ENCODE measurements at regions not wholly inside any gene's neighbourhood (a gene's known extent, or its start where the extent isn't known, plus 50 kb on each side); places are given as distances from the start of the nearest gene placed in this dataset.
"Not testable (repeated sequence)": the region's sequence is repeated elsewhere in the genome, so short reads cannot be mapped to it uniquely, and the experiment has no call there.

DNA sequence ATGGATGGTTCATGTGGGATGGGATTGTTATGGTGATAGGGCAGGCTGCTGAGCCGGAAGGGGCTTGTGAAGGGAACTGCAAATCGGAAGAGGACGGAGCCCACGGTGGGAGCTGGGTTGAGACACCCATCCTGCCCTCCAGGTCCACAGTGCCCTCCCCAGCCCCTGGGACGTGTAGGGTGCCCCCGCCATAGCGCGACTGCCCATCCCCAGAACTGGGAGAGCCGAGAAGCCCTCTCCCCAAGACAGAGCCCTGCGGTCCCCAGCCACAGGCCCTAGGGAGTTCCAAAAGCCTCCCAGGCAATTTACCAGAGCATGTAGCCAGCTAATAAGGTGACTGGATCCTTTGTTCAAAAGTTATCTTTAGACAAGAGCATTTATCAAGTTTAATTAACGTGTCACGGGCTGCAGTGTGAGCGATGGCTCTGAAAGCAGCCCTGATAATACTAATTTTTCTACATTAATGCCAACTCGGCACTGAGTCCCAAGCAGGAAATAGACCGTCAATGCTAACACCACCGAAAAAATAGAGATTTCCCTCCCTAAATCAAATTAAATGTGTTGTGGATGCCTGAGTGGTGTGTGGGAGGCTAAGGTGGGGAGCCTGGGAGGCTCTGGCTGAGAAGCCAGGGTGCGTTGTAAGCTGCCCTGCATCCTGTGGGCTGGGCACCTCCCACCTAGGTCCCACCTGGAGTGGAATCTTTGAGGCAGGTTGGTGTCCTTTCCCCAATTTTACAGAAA lies 76.8 kb upstream of the RTL6 start:
- DNase-seq, result no peak

DNA sequence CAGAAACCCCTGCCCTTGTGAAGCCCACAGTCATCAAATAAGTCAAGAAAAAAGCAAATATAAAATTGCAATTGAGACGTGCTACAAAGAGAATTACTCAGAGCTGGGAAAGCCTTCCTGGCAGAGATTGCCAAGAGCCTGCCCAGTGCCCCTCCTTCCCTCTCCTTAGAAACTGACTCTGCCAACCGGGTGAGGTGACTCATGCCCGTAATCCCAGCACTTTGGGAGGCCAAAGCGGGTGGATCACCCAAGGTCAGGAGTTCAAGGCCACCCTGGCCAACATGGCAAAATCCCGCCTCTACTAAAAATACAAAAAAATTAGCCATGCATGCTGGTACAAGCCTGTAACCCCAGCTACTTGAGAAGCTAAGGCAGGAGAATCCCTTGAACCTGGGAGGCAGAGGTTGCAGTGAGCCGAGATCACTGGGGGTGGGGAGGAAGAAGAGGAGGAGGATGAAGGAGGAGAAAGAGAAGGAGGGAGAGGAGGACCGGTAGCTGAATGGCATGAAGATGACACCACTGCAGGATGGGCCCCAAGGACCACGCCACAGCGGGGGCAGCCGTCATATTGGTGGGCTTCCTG lies 76.1 kb upstream of the RTL6 start:
- no peak for DNase-seq

DNA sequence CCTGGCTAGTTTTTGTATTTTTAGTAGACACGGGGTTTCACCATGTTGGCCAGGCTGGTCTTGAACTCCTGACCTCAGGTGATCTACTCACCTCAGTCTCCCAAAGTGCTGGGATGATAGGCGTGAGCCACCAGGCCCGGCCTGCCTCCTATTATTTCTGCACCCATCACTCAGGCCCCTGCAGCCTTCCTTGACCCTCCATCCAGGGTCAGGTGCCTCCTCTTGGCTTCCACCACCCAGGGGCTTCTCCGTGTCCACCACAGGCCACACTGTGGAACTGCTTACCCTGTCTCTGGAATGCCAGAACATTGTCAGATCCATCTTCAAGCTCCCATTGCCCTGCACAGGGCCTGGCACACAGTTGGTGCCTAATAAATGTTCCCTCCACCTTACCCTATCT lies 75.4 kb upstream of the RTL6 start:
- no peak for DNase-seq

DNA sequence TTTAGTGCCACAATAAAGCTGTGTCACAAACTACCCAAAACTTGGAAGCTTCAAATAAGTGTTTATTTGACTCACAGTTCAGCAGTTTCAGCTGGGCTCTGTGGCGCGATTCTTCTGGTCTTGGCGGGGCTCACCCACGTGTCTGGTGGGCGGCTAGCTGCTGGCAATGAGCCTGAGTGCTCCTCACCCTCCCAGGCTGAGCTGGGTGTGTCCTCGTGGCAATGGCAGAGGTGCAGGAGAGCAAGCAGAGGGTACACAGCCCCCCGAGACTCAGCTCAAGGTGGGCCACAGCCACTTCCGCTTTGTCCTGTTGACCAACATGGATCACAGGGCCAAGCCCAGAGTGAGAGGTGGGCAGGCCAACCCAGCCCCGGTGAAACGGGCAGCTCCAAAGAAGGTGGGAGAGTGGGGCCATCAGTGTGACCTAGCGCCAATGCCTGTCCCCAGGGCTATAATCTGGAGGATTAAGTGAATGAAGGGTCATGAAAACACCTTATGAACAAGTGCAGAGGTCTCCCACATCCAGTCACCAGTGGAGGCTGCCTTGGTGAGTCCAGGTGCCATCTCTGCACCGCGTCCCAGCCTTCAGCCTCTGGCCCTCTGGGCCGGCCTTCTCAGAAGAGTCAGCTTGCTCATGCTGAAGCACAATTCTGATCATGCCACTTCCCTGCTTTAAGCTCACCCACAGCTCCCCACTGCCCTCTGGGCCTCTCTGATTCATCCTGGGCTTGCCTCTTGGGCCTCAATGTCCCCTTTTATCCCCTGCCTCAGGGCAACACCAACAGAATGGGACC lies 74.6 kb upstream of the RTL6 start:
- no peak for DNase-seq

DNA sequence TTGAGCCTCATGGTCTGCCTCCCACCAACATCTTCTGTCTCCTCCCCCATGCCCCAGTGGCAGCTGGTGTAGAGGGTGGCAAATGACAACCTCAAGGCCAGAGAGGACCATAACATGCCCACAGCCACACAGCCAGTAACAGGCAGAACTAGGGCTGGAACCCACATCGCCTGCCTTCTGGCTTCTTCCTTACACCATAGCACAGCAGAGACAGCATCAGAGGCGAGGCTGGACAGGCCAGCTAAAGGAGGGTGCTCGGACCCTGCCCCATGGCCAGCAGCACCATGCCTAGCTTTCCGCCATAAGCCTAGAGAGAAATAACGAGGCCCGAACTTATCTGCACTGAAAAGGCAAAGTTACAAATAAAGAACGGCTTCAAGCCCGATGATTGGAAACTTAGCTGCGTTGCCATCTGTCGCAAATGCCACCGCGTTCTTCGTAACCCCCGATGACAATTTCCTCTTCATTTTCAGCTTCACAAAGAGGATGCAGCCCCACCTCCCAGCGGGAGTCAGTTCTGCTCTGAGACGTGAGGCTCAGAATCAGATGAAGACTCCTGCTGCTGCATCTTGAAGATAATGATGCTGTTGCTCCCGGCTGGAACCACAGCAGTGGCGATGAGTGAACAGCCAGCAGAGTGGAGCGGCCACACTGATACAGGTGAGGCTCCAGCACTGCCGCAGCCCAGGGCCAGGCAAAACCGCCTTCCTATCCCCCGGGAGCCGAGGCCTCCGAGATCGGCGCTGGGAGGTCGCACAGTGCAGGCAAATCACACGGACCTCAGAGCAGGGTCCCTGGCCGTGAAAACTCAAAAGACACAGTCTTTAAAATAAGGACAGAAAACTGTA lies 73.8 kb upstream of the RTL6 start:
- no peak for DNase-seq

DNA sequence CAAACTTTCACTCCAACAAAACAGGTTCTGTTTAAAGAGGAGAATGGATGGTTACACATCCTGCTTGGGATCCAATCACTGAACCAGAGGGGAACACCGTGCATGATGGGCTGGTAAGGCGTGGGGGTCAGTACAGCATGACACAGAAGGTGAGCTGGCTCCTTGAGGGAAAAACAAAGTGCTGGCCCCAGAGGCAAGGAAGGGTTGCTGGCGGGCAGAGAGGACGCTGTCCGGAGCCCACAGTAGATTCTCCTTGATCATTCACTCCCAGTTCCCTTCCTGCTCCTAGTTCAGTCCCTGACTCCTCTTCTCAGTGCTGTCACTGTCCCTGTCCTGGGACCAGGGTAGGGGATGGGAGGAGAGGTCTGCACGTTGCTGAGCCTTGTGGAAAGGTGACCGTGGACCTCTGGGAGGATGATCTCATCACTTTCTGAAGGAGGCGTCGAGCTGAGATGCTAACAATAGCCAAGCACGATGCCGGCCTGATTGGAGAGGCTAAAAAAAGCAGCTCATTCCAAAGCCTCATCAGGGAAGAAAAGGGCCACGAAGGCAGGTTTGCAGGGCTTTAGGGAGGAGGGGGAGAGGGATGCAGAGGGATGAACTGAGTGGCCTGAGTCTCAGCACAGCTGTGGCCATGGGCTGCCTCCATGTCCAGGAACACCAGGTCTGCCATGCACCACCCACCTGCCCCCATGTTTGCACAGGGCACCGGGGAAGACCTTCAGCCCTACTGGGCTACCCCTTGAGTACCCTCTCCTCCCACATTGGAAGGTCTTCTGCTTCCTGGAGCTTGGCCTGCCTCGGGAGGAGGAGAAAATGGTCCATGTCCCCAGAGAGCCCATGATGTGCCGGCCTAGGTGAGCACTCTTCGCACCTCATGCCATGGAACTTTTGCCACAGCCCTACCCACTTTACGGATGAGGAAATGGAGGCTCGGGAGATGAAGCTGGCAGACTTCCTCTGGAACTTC lies 72.7 kb upstream of the RTL6 start:
- no peak for DNase-seq

DNA sequence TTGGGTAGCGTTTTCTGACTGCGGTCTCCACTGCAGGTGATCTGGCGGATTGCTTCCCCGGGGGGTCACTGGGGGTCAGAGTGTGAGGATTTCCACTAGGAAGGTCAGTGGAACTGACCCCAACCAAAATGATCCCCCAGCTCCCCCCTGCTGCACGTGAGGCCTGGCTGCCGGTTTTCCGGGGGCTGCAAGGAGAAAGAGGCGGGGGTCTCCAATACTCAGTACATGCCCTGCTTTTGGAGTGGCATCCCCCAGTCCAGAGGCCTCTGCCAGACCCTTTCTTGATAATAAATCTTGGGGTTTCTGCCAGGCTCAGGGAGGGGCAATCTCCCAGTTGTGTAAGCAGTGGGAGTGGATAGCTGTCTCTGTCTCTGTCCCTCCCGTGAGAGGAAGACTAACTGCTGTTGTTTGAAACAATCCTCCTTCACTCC lies 71.5 kb upstream of the RTL6 start:
- no peak for DNase-seq

DNA sequence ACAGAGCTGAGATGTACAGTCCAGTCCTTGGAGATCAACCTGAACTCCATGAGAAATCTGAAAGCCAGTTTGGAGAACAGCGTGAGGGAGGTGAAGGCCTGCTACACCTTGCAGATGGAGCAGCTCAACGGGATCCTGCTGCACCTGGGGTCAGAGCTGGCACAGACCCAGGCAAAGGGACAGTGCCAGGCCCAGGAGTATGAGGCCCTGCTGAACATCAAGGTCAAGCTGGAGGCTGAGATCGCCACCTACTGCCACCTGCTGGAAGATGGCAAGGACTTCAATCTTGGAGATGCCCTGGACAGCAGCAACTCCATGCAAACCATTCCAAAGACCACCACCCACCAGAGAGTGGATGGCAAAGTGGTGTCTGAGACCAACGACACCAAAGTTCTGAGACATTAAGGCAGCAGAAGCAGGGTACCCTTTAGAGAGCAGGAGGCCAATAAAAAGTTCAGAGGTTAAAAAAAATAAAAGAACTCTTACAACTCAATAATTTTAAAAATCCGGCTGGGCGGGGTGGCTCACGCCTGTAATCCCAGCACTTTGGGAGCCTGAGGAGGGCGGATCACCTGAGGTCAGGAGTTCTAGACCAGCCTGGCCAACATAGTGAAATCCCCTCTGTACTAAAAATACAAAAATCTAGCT lies 69.9 kb upstream of the RTL6 start:
- no peak for DNase-seq

DNA sequence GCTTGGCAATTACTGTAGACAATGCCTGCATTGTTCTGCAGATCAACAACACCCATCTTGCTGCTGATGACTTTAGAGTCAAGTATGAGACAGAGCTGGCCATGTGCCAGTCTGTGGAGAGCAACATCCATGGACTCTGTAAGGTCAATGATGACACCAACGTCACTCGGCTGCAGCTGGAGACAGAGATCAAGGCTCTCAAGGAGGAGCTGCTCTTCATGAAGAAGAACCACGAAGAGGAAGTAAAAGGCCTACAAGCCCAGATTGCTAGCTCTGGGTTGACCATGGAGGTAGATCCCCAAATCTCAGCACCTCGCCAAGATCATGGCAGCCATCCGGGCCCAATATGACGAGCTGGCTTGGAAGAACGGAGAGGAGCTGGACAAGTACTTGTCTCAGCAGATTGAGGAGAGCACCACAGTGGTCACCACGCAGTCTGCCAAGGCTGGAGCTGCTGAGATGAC lies 69.4 kb upstream of the RTL6 start:
- not testable (repeated sequence) for DNase-seq

DNA sequence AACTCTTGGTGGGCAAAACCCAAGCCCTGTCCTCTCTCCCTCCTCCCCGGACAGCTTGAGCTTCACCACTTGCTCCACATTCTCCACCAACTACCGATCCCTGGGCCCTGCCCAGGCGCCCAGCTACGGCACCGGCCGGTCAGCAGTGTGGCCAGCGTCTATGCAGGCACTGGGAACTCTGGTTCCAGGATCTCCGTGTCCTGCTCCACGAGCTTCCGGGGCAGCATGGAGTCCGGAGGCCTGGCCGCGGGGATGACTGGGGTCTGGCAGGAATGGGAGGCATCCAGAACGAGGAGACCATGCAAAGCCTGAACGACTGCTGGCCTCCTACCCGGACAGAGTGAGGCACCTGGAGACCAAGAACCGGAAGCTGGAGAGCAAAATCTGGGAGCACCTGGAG lies 68.9 kb upstream of the RTL6 start:
- no peak for DNase-seq

DNA sequence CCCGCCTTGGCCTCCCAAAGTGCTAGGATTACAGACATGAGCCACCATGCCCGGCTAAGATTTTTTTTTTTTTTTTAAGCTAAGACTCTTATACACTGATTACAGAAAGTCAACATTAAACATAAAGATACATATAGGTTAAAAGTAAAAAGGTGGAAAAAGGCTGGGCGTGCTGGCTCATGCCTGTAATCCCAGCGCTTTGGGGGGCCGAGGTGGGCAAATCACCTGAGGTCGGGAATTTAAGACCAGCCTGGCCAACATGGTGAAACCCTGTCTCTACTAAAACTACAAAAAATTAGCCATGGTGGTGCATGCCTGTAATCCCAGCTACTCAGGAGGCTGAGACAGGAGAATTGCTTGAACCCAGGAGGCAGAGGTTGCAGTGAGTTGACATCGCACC lies 64.6 kb upstream of the RTL6 start:
- not testable (repeated sequence) for DNase-seq

DNA sequence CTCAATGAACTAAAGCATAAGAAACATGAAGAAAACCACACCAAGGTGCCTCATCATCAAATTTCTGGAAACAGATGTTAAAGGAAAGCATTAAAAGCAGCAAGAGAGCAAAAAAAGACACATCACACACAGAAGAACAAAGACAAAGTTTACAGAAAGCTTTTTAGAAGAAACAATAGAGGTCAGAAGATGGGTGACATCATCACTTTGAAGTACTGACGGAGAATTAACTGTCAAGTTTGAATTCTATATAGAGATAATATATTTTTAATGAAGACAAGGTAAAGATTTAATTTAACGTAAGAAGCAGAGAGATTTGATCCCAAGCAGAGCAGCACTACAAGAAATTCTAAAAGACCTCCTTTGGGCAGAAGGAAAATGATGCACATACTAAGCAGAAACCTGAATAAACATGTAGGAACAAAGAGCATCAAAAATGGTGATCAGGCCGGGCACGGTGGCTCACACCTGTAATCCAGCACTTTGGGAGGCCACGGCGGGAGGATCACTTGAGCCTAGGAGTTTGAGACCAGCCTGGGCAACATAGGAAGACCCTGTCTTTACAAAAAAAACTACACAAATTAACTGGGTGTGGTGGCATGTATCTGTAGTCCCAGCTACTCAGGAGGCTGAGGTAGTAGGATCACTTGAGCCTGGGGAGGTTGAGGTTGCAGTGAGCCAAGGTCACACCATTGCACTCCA lies 63.3 kb upstream of the RTL6 start:
- no peak for DNase-seq

DNA sequence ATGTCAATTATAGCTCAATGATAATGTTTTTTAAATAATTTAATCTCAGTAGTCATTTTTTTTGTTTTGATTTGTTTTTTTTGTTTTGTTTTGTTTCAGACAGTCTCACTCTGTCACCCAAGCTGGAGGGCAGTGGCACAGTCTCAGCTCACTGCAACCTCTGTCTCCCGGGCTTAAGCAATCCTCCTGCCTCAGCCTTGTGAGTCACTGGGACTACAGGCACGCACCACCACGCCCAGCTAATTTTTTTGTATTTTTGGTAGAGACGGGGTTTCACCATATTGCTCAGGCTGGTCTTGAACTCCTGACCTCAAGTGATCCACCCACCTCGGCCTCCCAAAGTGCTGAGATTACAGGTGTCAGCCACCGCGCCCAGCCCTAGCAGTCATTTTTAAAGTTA lies 60.6 kb upstream of the RTL6 start:
- DNase-seq, result not testable (repeated sequence)

DNA sequence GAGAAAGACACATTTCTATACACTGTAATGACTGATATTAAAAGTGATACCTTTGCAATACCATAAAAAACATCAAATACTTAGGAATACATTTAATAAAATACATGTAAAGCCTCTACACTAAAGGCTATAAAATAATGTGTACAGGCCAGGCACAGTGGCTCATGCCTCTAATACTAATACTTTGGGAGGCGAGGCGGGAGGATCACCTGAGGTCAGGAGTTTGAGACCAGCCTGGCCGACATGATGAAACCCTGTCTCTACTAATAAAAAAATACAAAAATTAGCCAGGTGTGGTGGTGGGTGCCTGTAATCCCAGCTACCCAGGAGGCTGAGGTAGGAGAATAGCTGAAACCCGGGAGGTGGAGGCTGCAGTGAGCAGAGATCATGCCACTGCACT lies 59.8 kb upstream of the RTL6 start:
- DNase-seq, result not testable (repeated sequence)

DNA sequence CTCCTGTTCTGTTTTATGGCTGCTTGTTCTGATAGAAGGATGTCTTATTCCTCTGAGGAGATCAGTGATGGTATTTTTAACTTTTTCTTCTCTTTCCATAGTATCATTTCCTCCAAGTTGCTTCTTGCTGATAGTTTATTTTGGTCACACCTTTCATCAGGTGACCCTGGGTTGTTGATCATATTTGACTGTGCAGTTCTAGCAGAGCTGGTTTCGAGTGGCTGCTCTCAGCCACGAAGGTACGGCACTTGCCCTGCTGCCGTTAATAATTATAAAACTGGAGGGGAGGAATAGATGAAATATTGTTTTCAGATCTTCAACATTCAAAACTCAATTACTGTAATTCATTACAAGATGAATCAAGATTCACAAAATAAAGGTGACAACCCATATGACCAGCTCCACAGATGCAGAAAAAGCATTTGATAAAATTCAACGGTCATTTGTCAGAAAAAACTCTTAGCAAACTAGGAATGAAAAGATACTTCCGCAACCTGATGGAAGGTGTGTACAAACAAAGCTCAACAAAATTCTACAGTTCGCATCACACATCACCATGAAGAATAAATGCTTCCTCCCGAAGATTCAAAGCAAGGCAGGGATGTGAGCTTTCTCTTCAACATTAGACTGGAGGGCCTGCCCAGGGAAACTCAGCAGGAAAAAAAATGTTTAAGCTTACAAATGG lies 59.2 kb upstream of the RTL6 start:
- no peak for DNase-seq

DNA sequence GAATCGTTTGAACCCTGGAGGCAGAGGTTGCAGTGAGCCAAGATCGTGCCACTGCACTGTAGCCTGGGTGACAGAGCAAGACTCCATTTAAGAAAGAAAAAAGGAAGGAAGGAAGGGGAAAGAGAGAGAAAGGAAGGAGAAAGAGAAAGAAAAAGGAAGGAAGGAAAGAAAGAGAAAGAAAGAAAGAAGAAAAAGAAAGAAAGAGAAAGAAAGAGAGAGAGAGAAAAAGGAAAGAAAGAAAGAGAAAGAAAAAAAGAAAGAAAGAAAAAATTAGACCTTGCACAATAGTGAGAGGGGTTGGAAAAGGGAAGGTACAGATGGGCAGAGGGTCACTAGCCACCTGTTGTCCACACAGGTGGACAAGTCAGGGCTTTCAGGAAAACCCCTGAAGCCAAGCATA lies 57.6 kb upstream of the RTL6 start:
- no peak for DNase-seq

DNA sequence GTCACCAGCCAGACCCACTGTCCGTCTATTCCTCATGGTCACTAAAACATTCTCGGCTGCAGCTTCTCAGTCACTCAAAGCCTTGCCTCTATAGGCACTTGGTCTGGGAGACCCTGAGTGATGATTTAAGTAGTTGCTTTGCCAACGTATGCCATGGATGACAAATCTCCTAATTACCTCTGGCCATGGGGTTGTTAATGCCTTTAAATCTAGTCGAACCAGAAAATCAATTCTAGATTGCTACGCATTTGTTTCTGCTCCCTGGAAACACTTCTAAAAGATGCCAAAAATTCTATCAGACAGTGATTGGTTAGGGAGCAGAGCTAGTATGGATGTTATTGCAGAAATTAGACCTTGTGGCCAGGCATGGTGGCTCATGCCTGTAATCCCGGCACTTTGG lies 57.0 kb upstream of the RTL6 start:
- no peak for DNase-seq

DNA sequence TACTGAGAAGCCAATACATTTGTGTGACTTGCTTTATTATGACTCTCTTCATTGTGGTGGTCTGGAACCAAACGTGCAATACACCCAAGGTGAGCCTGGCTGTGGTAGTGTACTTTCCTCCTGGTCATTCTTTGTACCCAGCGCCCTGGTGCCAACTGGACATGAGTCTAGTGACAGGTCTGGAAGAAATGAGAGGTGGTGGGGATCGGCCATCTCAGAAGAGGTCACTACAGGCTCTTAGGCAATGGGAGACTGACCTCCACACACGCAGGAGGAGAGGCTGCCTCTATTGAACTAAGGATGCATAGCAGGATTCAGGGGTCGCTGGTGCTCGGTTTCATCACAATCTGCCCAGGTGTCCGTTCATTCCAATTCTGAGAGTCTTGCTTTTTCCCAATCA lies 56.4 kb upstream of the RTL6 start:
- no peak for DNase-seq

DNA sequence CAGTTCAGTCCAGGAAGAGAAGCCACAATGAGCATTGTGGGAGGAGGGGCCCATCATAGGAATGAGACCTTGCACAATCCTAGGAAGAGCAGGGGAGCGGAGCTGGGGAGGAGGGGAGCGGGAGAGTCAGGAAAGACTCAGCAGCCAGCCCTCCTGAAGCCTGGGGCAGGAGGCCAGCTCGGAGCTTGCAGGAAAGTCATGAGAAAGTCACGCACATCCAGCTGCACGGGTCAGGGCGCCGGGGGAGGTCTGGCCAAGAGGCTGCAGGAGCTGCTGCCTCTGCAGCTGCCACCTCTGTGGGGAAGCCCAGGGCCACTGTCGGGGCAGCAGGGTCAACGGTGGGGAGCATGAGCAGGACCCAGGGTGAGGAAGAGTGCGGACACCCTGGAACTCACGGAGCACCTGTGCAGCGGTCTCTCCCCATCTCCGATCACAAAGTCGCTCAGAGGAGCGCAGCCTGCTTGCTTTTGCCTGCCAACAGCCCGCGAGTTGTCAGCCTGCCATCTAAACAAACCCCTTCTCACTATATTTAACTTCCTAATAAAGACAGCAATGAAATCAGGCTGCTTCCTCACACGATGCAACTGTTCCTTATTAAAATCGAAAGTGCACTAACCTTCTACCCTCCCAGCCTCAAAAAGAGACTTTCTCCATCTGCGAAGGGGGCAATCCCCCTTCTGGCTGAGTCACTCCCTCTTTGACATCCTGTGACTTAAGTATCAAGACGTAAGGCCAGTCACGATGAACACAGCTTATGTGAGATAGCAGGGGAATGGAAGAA lies 52.9 kb upstream of the RTL6 start:
- no peak for DNase-seq

All from occipital lobe (tissue), 1 donor.